K562 (cell line): ENCODE measurements at regions not wholly inside any gene's neighbourhood (a gene's known extent, or its start where the extent isn't known, plus 50 kb on each side); places are given as distances from the start of the nearest gene placed in this dataset.
A peak's percentile ranks its signal among the peaks of the same experiment; 100 is the strongest.

Experiments used
- ARHGAP35 ChIP-seq: fragments of 450-650 bp; IDR thresholded peaks from 2 replicates; pipeline ENCODE4 v1.6.1; 2018; ENCODE audit not compliant: partially characterized antibody
- DMBX1 ChIP-seq: fragments of 250-450 bp; sonication (Bioruptor Pico); IDR thresholded peaks from 2 replicates; pipeline ENCODE4 v1.8.0; 2022; ENCODE audit warnings: inconsistent platforms, mild to moderate bottlenecking, moderate library complexity, borderline replicate concordance
- HDAC1 ChIP-seq, 2 experiments: fragments of 450-650 bp; IDR thresholded peaks; 2 replicates each; pipeline ENCODE4 v1.6.1; 2016 to 2017; ENCODE audit warnings: inconsistent platforms in 1 of 2, mild to moderate bottlenecking in 1 of 2, moderate library complexity in 1 of 2
- IRF1 ChIP-seq: sonication (generic); formaldehyde crosslinking; IDR thresholded peaks from 2 replicates; pipeline ENCODE4 v1.8.0; 2022; ENCODE audit warnings: missing genetic modification reagents, mild to moderate bottlenecking, borderline replicate concordance
- KDM1A ChIP-seq, 2 experiments: fragments of 450-650 bp; IDR thresholded peaks; 2 replicates each; pipeline ENCODE4 v1.6.1; 2016; ENCODE audit warnings: mild to moderate bottlenecking in 2 of 2
- RBFOX2 ChIP-seq: fragments of 200-400 bp; formaldehyde crosslinking; IDR thresholded peaks from 2 replicates; pipeline ENCODE4 v1.6.1; 2017; ENCODE audit warnings: low read depth, mild to moderate bottlenecking, low read length, moderate library complexity
- ZBTB11 ChIP-seq, 3 experiments: fragments of 200-800 bp in 1 of 3; fragments of 250-450 bp in 1 of 3; fragments of 450-650 bp in 1 of 3; sonication (Bioruptor Pico) in 1 of 3; sonication (Bioruptor generic) in 1 of 3; formaldehyde crosslinking in 1 of 3; IDR thresholded peaks; 2 replicates each; pipeline versions ENCODE4 v1.6.1 to v1.8.0; 2016 to 2022; ENCODE audit warnings: mild to moderate bottlenecking in 2 of 3, missing genetic modification characterization in 2 of 3, missing compliant biosample characterization in 1 of 3, moderate library complexity in 1 of 3
- ZNF449 ChIP-seq: fragments of 250-450 bp; sonication (Bioruptor Pico); IDR thresholded peaks from 2 replicates; pipeline ENCODE4 v1.8.0; 2022; ENCODE audit warnings: moderate library complexity, mild to moderate bottlenecking, inconsistent platforms
- ZNF707 ChIP-seq: fragments of 250-450 bp; sonication (Bioruptor Pico); conservative IDR thresholded peaks from 2 replicates; pipeline ENCODE4 v1.8.0; 2022; ENCODE audit warnings: inconsistent platforms, mild to moderate bottlenecking, moderate library complexity

GRCh38 chr21:38115870-38116269, 140.9 kb upstream of the KCNJ15 start (continued):
- TF ChIP-seq ZBTB11 (CRISPR knock-in tag; IDR thresholded peaks at IDR 0.05) (peak in 1 of 3 experiments; percentile 67; a peak in 2 of 6 replicates), ARHGAP35 (peak; percentile 33), DMBX1 (CRISPR knock-in tag) (peak; percentile 69; the same call in 1 of the 2 replicates), ZNF449 (CRISPR knock-in tag) (peak; percentile 74), RBFOX2 (no peak), HDAC1 (IDR thresholded peaks at IDR 0.05) (peak in 1 of 2 experiments; percentile 34; a peak in 1 of 4 replicates), ZNF707 (CRISPR knock-in tag) (0 out of 2 replicates have a peak, but pooled peaks have one; percentile 31), KDM1A (IDR thresholded peaks at IDR 0.05) (0 out of 4 replicates have a peak, but pooled peaks of 1 of the 2 experiments have one; percentile 15), IRF1 (peak; percentile 52; the same call in 1 of the 2 replicates)
- TF ChIP-seq, all 486 proteins: peak for 49
